HG02981 (cell line): ENCODE measurements at regions not wholly inside any gene's neighbourhood (a gene's known extent, or its start where the extent isn't known, plus 50 kb on each side); places are given as distances from the start of the nearest gene placed in this dataset.
"Not testable (repeated sequence)": the region's sequence is repeated elsewhere in the genome, so short reads cannot be mapped to it uniquely, and the experiment has no call there.

Experiments
- ATAC-seq: cut with Tn5 transposase; IDR thresholded peaks from one replicate; pipeline ENCODE4 v1.9.1; 2021; ENCODE audit warnings: mild to moderate bottlenecking, moderate library complexity; ENCODE audit not compliant: unreplicated experiment

DNA sequence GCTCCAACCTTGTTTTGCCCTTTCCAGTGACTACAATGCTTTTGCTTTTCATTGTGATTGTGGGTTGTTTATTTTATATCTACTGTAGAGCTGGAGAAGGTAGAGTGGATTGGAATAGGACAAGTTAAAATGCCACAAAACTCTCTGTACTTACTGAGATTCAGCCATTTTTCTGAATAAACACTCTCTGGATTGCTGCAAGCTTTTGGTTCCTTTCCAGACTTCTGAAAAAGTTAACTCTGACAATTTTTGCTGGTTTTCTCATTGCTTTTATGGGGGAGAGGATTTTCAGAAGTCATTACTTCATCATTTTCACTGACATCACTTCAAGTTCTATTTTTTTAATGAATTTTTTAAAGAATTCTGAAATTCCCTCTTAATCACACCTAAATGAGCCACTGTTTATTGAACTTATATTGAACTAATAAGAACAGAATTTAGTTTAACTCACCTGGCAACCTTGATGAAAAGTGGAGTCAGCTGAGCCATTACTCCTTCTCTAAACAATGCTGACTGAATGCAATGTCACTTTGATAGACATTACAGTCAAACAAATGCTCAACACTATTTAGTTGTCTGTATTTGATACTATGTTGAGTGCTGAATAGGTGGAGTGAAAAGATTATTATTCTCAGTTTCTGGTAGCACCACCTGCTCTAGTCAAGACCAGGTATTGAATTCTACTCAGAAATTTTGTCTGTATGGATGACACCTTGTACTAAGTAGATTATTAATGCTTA lies 303.5 kb downstream of the DLEU7 start:
- no peak for ATAC-seq

DNA sequence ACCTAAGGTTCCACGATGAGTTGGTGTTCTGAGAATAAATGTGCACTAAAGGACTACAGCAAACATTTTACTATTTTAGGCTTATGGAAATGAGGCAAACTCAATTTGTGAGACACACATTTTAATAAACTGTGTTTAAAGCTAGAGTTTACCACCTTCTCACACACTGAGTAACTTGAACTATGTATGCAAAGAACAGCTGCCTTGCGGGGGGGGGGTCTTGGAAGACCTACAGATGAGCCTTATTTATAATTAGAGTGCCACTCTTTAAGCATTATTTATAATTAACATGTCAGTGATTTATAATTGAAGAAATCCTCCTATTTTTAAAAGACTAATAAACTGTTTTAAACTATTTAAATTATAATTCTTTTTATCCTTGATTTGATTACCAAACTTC lies 300.4 kb downstream of the DLEU7 start:
- ATAC-seq: no peak

DNA sequence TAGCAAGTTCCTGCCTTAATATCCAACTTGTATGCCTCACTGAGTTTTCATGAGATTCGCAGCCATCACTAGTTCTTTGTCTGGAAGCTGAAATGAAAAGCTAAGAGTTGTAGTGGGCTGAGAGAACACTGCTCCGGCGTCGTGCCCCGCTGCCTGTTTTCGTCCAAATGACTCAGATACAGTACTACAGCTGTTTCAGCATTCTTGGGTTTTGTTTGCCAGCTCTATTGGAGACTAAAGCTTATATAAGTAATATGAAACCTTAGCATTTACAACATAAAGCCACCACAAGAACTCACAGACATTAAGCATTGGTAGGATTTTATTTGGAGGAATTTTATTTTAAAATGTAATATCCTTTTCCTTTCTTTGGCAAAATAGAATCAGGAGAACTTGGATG lies 299.7 kb downstream of the DLEU7 start:
- no peak for ATAC-seq

DNA sequence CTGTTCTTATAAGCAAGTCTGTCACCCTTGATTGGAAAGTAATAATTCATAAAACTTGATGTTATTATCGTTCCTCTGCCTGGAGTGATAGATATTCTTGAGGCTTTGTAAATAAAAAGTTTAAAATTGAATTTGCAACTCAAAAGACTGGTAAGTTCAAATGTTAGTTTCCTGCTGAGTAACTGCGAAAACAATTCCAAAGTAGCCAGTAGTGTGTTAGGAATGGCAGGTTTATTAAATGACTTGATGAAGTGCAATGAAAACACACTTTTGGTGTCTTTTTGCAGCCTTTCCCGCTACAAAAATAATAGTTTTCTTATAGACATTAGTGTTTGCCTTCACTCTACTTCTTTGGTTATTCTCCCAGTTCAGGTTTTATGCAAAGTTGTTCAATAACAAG lies 299.3 kb downstream of the DLEU7 start:
- ATAC-seq: no peak

DNA sequence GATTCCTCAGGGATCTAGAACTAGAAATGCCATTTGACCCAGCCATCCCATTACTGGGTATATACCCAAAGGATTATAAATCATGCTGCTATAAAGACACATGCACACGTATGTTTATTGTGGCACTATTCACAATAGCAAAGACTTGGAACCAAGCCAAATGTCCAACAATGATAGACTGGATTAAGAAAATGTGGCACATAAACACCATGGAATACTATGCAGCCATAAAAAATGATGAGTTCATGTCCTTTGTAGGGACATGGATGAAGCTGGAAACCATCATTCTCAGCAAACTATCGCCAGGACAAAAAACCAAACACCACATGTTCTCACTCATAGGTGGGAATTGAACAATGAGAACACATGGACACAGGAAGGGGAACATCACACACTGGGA lies 296.3 kb downstream of the DLEU7 start:
- not testable (repeated sequence) for ATAC-seq

DNA sequence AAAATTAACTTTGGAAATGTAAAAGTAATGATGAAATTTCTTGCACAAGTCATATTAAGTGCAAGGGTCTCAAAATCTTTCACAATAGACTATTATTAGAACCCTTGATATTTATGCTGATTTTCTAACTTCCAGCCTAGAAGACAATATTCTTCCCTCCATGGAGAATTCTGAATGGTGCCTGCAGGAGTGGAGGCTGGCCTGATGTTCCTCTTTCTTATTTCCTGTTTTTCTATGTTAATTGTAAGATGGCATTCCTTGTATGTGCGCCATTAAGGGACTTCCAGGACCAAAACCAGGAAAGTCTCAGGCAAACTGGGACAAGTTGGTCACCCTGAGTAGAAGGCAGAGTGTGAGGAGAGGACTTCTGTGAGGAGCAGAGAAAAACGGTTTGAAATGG lies 294.9 kb downstream of the DLEU7 start:
- no peak for ATAC-seq

DNA sequence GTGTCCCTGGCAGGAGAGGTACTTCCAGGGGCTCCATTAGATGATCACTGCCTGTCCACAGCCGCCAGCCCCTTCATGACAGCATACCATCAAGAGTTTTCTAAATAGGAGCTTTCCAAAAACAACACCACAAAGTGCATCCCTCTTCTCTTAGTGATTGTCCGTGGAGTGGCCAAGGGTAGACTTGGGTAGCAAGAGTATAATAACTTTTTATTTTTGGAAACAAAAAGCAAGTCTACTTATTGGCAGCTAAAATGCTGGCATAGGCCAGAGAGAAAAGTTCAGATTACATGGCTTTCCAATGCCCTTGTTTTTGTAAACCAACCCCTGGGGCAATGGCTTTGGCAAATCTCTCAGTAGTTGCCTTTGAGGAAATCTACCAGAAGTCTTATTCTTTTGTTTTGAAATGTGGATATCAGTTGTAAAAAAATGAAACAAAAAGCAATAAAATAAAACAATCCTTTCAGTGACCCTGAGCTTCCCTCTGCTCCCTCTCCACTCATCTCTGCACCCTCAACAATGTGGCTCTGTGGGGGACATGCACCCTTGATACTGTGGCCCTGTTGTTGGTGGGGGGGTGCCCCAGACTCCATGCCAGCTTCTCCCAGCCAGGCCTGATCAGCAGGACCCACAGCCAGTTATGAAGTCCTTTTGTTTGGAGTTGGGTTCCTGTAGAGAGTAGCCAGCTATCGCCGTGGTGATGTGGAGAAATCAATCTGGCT lies 294.1 kb downstream of the DLEU7 start:
- no peak for ATAC-seq

DNA sequence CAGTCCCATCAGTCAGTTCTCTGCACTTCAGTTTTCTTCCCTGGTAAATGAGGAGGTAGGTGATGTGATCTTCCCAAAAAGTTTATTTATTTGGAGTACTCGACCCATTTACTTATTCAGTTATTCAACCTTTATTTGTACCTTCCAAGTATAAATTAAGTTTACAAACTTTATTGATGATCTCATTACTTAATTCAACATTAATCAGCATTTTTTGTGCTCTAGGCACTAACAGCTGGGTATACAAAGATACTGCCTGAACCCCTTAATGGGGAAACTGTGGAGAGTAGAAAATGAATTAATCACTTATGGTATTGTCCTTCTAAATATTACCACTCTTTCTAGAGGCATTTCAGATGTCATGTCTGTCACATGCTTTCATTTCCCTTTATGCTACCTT lies 293.3 kb downstream of the DLEU7 start:
- ATAC-seq: no peak

DNA sequence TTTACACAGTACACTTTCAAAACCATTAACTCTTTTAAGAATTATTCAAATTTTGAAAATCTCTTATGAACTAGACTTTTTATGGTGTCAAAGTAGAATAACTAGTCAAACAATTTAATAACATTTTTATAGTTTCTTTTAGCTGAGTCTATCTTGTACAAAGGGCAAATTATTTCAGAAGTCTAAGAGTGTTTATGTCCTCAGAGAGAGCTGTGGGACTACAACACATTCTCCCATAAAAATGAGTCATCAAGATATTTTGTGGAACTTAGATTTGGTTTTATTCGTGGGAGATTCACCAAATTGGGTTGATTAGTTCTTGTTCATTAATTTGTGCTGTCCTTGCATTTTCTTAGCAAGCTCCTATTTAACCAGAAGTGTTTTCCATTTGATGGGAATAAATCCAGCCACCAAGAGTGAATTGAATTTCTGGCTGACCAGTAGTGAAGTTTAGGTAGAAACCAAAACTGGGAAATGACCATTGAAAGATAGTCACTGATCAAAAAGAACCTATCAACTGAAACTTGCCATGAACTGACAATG lies 291.0 kb downstream of the DLEU7 start:
- ATAC-seq: no peak

DNA sequence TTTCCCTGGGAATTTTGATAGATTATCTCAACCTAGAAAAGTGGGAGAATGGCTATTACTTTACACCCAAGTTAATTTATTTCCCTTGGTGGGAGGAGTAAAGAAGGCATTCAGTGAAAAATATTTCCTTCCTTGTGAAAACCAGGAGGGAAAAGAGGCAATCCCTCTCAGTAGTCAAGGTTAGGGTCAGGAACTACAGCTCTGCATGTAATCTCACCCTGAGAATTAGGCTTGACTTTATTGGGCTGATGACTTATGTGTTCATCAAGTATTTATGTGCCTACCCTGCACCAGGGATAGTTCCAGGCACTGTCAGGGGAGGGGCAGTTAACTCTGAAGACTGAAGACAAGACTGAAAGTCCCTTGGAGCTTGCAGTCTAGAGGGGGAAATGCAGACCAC lies 281.8 kb downstream of the DLEU7 start:
- ATAC-seq: no peak

DNA sequence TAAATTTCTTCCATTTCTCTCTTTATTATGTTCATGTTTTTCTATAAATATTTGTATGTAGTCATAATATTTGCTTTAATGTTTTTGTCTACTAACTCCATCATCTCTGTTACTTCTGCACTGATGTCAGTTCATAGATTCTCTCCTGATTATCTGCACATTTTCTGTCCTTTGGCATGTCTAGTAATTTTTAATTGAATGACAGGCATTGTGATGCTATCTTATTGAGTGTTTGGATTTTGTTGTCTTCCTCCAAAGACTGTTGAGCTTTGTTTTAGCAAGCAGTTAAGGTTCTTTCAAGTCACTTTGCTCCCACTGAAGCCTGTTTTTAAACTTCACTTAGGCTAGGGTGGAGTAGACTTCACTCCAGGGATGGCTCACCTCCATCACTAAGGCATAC lies 276.8 kb downstream of the DLEU7 start:
- no peak for ATAC-seq

DNA sequence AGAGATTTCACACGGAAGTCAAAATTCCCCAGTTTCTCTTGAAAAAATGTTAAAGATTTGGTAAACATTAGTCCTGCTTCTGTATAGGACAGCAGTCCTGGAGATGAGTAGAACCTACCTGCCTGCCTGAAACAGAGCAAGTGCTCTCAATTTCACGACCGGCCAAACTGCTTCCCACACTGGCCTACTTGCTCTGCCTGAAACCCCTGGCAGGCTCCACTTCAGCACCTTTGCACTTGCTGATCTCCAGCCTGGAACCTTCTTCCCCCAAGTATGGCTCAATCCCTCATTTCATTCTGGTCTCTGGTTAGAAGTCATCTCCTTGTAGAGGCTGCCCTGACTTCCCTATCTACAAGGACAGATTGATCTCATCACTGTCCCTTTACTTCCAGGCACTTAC lies 271.4 kb downstream of the DLEU7 start:
- no peak for ATAC-seq

DNA sequence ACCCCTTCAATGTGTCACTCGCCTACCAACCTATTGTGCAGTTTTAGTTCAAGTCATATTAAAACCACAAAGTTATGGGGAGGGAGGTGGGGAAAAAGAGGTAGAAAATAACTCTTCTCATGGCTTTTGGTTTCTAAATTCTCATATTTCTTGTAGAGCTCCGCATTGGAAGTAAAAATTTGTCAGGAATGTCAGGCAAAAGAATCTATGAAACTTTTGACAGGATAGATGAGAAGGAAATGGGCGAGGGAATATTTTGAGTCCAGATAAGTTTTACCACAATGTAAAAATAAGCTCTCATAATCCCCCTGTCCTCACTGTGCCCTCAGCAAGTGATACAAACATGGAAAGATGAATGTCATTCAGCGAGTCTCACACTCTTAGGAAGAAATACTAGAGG lies 270.4 kb downstream of the DLEU7 start:
- ATAC-seq: no peak

DNA sequence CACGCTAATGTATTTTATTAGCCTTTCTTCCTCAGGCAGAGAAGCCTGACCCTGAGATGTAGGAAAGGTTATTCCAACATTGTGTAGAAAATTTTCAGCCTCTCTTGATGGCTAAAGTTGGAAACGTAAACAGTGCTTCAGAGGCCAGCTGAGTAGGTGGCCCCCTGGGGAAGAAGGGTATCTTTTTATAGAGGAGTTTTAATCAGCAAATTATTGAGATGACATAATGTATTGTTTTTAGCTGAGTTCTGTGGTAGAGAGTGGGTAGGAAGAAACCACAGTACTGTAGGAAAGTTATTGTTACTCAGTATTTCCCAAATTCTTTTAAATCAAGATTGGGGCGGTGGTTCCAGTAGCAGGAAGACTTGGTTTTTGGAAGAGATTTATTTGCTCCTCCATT lies 268.8 kb downstream of the DLEU7 start:
- no peak for ATAC-seq

DNA sequence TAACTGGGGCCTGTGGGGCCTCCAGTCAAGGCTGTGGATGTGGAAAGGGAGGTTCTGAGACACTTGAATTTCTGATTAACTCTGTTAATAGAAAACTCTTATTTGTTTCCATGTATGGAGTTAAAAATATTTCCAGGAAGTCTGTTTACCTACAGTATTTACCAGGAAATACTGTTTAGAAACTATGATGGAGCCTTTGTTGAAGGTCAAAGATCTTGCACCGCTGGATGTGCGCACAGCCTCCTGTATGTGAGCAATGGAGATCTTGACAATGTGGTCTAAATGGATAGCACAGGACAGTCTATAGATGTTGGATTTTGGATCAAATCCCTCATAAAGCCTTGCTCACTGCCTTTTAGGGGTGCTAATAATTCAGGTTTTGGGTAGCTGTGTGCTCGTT lies 268.4 kb downstream of the DLEU7 start:
- no peak for ATAC-seq

DNA sequence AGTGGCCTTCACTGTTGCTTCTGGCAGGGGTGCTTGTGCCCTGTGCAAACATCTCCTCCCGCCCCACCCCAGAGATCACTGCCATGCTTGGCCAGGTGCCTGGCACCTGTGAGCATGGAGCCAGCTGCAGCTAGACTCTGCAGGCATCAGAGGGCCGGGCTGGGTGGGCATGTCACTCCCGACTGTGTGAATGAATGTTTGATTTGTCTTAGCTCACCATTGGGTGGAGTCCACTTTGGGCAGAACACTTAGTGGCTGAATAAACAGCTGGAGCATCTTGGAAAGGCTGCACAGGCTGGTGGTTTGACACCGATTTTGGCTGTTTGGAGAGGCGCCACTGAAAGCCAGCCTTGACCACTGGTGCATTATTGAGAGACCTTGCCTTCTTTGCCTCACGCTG lies 267.3 kb downstream of the DLEU7 start:
- ATAC-seq: no peak

DNA sequence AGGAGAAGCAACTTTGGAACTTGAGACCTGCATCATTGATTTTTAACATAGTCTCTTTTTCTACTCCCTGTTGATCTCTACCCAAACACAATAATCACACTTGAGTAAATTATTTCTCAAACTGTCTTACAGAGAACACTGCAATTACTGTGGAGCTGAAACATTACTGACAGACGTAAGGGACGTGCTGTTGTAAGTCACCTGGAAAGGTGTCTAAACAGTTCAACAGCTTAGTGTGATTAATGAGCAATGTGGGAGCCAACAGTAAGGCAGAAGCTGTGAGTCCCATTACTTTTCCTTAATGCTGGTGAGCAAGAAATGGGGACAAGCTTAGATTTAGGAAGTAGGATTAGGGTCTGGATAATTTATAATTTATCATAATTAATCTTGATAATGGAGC lies 265.7 kb downstream of the DLEU7 start:
- no peak for ATAC-seq

DNA sequence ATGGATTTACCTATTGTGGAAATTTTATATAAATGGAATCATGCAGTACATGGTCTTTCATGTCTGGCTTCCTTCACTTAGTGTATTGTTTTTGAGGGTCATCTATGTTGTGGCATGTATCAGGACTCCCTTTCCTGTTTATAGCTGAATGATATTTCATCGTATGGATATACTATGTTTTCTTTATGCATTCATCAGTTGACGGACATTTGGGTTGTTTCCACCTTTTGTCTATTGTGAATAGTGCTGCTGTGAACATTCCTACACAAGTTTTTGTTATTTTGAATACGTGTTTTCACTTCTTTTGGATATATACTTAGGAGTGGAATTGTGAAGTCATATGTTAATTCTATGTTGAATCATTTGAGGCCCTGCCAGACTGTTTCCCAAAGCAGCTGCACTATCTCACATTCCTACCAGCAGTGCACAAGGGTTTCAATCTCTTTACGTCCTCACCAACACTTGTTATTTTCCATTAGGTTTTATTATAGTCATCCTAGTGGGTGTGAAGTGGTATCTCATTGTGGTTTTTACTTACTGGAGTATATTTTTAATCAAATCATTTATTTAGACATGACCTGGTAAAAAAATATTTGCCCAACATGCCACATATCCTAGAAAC lies 262.7 kb downstream of the DLEU7 start:
- ATAC-seq: no peak

DNA sequence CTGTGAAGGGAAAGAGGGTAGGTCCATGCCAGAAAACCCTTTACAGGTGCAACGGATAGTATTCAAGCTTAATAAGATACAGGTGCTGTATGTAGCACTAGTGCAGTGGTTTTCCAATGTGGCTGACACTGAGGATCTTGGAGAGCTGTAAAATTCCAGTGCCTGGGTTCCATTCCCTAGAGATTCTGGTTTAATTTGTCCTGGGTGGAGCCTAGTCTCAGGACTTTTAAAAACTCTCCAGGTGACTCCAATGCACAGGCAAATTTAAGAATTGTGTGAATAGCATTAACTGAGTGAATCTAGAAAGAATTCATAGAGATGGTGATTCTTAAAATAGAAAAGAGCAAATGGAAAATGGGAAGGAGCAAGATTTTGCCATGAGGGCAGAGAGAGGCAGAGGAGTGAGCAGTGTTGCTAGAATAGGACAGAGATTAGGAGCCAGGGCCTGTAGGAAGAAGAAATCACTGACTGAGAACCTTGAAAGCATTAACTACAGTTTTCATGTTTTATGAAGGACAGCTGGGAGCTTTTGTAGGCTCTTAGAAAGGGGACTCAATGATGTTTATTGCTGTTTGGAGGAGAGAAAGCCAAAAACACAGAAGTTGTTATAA lies 261.8 kb downstream of the DLEU7 start:
- no peak for ATAC-seq

DNA sequence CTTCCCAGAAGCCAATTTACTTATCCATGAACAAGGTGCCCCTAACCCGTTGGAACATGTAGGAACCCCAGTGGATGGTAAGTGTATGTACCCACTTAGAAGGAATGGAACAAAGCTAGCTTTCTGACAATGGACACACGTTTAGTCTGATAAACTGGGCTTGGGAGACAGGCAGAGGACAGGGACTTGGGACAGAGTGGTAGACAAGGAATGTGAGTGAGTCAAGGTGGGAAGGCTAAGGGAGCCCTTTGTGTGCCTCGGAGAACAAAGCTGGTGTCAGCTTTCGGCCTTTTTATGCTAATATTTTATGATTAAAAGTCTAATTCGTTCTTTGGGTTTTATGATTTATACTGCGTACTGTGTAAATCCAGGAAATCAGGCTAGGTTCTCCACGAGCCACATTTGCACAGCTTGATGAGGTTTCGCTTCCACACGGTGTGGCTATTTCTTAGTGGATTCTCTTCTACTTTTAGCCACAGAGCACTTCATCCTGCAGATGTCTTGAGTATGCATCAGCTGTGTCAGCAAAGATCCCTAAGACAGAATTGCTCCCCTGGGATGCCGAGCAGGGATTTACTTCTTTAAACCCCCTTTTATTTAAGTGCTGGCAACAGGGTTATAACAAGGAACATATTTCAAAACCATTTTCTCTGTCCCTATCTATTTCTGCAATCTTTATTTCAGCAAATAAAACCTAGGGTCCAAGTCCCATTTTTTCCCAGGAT lies 258.5 kb downstream of the DLEU7 start:
- ATAC-seq: no peak
